ENCODE measurements at regions not wholly inside any gene's neighbourhood (a gene's known extent, or its start where the extent isn't known, plus 50 kb on each side); places are given as distances from the start of the nearest gene placed in this dataset.

DNA sequence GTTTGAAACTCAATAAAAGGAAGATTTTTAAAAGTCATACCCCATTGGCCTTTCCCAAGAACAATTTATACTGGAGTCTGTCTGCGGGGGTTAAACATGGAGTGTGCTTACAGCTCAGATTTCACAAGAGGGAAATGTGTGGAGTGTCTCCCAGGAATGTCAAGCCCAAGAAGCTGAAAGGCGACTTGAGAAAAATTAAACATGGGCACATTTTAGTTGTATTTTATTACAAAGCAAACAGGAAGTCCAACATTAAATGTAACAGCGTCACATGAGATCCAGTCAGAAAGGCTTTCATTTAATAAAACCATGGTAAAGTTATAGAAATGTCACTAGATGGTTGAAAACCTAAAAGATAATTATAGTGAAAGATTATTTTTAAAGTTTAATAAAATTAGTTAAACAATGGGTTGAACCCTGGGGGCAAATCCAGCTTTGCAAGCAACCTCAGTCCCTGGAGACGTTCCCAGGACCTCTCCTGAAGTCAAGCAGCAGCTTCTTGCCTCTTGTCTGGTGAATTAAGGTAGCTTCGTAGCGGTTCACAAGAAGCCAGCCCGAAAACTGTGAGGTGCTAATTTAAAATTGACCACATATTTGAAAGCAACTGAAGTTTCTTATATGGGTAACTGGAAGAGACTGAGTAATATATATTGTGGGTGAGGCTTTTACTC is 168.4 kb upstream of the EDNRA start:
- DNase-seq (ENCODE audit: low read depth in 2 of 2) = no peak

DNA sequence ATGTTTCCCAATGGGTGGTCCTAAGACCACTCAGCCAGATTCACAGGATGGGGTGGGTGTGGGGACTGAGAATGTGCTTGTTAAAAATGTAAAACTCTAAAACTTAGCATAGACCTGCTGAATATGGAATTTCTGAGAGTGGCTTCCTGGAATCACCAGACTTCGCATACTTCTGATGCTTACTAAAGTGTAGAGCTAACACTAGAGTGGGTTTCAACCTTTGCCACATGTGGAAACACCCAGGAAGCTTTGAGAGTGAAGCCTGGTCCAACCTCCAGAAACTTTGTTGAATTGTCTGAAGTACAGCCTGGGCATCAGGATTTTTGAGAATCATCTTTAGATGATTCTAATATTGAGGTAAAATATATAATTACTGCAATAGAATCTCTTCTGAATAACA is 167.8 kb upstream of the EDNRA start:
- DNase-seq (ENCODE audit: low read depth in 2 of 2) = no peak

DNA sequence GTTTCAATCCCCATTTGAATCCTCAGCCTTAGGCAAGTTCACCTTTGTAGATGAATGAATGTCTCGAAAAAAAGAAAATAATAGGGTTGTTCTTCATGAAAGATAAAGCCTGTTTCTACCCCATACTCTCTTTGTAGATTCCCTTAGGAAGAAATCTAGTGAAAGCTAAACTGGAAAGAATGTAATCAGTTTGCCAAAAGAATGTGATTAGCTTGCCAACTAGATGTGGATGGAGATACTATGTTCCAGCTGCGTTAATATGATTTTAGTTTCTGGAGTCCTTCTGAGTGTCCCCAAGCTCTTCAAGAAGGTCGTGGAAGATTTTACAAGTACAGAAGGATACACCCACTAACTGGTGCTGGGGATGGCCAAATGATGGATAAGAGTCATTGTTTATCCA is 162.3 kb upstream of the EDNRA start:
- no peak for DNase-seq (ENCODE audit: low read depth in 2 of 2)

GRCh38 chr4:147325571-147325981 is 155.3 kb upstream of the EDNRA start:
- DNase-seq (ENCODE audit: low read depth in 2 of 2) = no peak

DNA sequence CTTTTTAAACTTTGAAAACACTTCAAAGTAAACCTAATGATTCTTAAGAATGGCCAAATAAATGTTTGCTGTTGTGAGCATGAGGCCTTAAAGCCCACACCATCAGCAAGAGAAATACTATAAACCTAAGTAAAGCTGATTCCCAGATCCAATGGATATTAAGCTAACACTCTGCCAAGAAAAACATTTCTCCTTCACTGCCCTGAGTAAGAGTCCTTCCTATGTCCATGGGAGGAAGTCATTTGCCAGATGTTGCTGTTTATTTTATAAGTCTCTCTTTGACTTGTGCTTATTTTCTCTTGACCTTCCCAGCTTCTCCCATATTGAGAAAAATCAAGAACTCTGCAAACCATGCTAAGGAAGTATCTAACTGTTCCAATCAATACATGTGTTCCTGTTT is 154.3 kb upstream of the EDNRA start:
- no peak for DNase-seq (ENCODE audit: low read depth in 2 of 2)

- DNase-seq (ENCODE audit: low read depth in 2 of 2) = no peak
These were observed 153.6 kb upstream of the EDNRA start for GRCh38 chr4:147327322-147327721.

DNA sequence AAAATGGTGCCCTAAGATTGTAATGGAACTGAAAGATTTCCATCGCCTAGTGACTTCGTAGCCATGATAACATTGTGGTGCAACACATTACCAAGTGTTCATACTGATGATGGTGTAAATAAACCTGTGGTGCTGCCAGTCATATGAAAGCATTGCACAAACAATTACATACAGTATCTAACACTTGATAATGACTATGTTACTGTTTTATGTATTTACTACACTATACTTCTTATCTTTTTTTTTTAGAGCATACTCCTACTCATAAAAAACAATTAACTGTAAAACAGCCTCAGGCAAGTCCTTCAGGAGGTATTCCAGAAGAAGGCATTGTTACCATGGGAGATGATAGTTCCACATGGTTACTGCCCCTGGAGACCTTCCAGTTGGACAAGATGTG is 152.7 kb upstream of the EDNRA start:
- no peak for DNase-seq (ENCODE audit: low read depth in 2 of 2)

DNA sequence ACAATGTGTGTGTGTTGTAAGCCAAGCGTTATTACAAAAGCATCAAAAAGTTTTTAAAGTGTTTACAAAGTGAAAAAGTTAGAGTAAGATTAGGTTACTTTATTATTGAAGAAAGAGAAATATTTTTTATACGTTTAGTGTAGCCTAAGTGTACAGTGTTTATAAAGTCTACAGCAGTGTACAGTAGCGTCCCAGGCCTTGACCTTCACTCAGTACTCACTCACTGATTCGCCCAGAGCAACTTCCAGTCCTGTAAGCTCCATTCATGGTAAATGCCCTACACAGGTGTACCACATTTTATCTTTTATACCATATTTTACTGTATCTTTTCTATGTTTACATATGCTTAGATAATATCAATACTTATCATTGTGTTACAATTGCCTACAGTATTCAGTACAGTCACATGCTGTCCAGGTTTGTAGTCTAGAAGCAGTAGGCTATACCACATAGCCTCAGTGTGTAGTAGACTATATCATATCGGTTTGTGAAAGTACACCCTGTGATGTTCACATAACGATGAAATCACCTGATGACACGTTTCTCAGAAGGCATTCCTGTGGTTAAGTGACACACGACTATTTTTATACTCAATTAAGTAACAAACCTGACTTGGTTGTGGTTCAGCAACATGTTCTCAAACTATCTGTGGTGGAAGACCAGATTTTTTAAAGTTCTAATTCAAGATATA is 152.0 kb upstream of the EDNRA start:
- DNase-seq (ENCODE audit: low read depth in 2 of 2) = no peak

DNA sequence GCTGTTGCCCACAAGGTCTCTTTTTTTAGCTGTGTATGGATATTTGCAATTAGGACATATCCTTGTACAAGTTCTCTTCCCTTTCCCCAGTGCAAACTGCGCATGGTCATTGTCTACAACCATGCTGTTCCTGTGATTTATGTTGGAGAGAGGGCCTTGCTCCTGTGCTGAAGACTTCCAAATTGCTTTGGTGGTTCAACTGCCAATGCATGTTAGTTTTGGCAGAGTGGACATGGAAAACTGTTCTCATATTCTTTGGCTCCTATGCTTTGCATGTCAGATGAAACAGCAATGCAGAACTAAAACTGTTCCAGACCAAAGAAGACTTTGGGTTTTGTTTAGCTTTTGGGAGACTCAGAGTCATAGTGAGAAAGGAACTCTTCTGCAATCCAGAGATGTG is 148.8 kb upstream of the EDNRA start:
- DNase-seq (ENCODE audit: low read depth in 2 of 2) = no peak

DNA sequence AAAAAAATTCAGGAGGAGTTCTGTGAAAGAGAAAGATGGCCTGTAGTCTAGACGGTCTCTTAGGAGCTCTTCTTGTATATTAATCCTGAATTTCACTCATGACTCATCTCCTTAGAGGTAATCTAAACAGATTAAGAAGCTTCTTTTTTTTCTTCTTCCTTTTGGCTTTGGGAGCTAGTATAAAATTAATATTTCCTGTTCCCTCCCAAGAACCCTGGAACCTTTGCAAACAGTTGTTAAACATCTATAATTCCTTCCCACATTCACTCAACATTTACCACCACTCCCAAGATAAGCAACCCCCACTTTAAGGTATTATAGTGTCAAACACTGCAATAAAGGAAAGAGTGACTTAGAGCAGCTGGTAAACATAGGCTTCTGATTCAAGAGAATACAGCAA is 146.4 kb upstream of the EDNRA start:
- DNase-seq (ENCODE audit: low read depth in 2 of 2) = no peak

DNA sequence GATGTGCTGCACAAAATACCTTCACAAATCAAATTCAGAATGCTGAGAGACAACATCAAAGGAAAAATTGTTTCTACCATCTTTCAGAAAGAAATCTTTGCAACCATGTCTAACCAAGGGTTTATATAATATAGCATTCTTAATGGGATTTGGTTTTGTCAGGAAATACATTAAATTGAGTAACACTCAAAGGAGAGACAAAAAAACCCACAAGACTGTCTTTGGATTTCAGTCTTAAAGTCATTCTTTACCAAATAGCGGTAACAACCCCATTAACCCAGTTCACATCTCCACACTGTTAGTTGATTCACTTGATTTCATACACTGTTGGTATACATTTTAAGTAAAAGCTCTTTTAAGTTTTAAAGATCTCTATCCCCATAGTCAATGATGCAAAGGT is 145.7 kb upstream of the EDNRA start:
- no peak for DNase-seq (ENCODE audit: low read depth in 2 of 2)

DNA sequence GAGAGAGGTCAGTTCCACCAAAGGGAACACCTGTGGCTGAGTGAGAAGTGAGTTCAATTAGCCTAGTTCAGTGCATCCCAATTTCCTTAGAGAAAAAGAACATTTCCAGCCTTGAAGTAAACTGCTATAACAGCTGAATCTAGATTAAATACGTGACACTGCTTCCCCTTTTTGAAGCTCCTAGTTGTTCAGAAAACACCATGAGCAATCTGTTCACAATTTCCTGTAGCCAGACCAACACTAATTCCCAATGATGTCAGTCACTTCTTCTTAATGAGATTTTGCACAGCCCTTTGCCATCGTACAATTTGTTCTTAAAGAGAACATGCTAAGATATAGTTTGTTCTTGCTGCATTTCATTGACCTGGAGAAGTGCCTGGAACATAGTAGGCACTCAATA is 144.6 kb upstream of the EDNRA start:
- no peak for DNase-seq (ENCODE audit: low read depth in 2 of 2)

- no peak for DNase-seq (ENCODE audit: low read depth in 2 of 2)
These were observed 141.8 kb upstream of the EDNRA start for GRCh38 chr4:147339100-147339499.

DNA sequence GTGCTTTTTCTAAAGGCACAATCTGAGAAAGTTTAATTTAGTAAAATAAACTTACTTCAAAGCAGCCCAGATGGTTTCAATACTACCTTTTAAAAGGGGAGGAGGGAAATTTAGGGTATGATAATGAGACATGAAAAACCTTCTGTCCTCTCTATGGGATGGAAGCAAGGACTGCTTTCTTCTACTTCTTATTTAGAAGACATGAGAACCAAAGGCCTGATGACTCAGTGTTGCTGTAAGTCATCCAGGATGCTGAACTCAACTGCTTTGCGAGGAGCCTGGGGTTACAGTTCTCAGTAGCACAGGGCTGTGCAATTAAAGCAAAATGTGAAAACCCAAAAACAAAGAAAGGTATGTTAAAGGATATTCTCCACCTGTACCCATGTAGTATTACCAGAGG is 140.8 kb upstream of the EDNRA start:
- DNase-seq (ENCODE audit: low read depth in 2 of 2) = no peak

DNA sequence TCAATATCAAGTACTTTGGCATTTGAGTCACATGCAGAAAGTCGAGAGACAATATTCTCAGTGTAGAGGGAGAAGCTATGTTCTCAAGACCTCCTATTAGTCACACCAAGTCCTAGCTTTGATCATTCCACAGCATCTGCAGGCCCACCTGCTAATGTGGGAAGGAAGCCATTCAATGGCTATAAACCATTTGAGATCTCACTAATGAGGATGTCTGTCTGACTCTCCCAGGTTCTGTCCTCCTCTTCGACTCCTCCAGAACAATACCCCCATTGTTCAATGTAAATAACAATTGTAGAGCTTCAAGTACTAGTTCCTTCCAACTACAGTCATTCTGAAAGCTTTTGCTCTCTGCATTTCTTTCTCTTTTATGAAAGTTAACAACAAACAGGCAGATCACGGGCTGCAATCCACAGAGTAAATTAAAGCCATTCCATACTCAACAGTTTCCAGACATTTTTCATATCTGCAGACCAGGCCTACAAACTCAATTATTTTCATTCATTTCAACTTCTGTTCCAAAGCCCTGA is 140.2 kb upstream of the EDNRA start:
- no peak for DNase-seq (ENCODE audit: low read depth in 2 of 2)

DNA sequence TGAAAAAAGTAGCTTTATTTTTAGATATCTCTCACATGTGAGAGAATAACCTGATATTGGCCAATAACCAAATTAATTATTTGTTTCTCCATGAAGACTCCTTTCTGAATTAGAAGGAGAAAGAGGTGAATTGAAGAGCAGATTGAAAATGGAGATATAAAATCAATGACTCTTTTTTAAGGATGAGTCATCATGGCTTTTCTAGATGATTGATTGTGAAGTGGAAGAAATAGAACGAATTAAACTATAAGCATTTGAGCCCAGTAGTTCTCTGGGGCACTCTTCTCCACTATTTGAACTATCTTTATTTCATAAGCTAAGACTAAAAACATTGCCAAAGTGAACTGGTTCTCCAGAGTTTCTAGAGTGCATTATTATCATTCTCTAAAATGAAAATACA is 137.2 kb upstream of the EDNRA start:
- DNase-seq (ENCODE audit: low read depth in 2 of 2) = no peak

GRCh38 chr4:147345662-147346061 is 135.2 kb upstream of the EDNRA start:
- DNase-seq (ENCODE audit: low read depth in 2 of 2) = no peak

- DNase-seq (ENCODE audit: low read depth in 2 of 2) = no peak
These were observed 133.7 kb upstream of the EDNRA start for GRCh38 chr4:147347217-147347616.

DNA sequence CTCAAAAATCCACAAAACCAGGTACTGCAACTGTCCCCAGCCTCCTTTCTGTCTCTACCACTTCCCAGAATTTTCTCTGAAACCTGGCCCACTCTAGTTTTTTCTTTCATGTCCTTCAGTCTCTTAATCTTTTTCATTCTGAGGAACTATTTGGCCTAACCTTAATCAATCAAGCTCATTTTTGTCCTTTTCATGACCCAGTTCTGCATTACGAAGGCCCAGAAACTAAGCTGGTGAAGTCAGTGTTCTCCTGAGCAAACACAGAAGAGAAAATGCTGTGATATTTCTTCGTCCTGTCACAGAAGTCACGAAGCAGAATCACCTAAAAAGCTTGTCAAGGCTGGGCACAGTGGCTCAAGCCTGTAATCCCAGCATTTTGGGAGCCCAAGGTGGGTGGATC is 131.7 kb upstream of the EDNRA start:
- no peak for DNase-seq (ENCODE audit: low read depth in 2 of 2)

DNA sequence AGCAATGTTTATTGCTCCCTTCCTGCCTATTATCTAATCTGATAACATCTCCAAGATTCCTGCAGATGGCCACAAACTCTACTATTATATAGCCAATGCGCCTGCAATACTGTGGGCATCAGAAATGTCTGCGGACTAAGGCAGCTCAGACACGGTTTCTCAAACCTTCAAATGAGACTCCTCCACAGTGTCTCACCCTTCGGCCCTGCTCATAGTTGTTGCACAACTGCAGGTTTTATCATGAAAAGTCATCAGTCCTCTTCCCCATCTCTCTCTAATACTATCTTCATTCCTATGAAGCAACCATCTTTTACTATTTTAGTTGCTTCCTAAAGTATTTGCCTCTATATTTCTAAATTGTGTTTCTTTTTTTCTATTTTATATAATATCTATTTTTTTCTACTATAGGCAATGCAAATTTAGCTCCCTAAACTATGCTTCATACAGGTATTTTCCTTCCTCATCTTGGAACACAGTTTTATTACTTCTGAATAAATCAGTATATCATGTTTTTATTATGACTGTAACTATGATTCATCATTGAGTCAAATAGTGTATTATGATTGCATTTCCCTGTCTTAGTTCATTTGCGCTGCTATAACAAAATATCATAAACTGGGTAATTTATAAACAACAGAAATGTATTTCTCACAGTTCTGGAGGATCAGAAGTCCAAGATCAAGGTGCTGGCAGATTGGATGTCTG is 129.7 kb upstream of the EDNRA start:
- DNase-seq (ENCODE audit: low read depth in 2 of 2) = no peak

- DNase-seq (ENCODE audit: low read depth in 2 of 2) = no peak
These were observed 126.7 kb upstream of the EDNRA start for GRCh38 chr4:147354237-147354636.

- DNase-seq (ENCODE audit: low read depth in 2 of 2) = no peak
These were observed 125.8 kb upstream of the EDNRA start for GRCh38 chr4:147355032-147355656.

- no peak for DNase-seq (ENCODE audit: low read depth in 2 of 2)
These were observed 125.0 kb upstream of the EDNRA start for GRCh38 chr4:147355847-147356246.

Data from stimulated activated CD8-positive, alpha-beta memory T cell treated with anti-CD3 and anti-CD28 coated beads, Interleukin-2, amount 100 ng/mL, for 48 hours (primary cell).